Pulmonary artery endothelial cell (primary cell): ENCODE measurements at regions not wholly inside any gene's neighbourhood (a gene's known extent, or its start where the extent isn't known, plus 50 kb on each side); places are given as distances from the start of the nearest gene placed in this dataset.

ENCODE experiments used
- DNase-seq: peaks from one replicate; pipeline ENCODE4 v3.0.0-alpha.2; 2011; ENCODE audit warnings: low read depth, low spot score

DNA sequence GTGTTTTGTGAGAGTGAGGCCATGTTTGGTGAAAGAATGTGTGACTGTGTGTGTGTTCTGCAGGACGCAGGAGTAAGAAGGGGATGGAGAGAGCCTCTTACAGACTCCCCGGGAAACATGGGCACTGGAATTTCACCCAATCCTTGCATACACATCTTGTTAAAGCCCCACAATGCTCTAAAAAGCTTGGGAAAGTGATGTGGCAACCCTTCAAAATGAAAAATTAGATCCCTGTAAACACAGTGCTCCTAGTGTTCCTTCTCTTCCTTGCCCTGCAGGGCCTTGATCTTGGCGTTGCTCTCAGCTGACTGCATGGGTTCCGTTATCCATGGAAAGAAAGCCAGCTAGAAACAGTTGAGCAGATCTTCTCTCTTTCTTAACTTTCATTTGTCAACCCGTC is 701.7 kb downstream of the SEMA5A start:
- no peak for DNase-seq

DNA sequence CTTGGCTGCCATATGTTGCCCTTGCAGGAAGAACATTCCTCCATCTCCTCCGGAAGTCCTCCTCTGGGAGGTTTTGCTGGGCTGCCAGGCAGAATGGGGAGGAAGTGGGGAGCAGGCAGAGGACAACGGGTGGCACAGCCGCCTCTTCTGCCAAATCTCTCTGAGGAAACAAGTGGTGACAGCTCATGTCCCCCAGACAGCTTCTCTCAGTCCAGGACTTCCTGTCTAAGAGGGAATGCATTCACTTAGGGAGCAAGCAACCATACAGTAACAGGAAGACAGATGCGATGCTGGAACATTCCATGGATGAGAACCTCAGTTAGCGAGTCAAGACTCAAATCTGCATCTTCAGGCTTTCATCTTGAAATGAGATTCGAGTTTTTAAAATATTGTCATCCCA is 701.0 kb downstream of the SEMA5A start:
- DNase-seq = peak; percentile 7

DNA sequence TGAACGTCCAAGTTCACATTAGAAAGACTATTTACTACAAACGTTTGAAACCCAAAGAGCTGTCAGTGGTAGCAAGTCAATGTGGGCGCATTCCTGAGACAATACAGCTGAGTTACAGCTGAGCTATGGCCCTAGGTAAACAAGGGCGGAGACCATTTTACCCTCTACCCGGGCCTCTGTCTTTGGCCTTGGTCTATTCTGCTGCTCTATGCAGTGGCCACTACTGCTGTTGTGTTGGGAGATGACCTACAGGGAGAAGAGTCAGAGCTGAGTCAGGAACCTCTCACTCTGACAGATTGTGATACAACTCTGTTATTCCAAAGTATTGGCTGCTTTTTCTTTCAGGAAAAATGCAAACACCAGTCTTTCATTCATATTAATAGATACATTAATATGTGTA is 700.6 kb downstream of the SEMA5A start:
- DNase-seq = no peak

DNA sequence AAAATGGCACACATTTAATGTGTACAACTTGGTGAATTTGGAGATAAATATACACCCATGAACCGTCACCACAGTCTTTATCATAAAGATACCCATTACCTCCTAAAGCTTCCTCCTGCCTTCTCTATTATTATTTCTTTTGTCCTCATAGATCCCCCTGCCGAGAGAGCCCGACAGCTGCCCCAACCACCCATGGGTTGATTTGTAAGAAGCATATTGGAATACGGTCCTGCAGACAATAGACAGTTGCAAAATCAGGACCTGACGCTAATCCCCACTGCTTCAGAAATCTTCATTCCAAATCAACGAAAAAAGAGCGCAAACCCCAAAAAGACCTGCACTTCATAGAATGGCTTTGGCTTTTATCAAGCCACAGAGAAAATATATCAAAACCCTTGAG is 697.5 kb downstream of the SEMA5A start:
- DNase-seq = no peak

DNA sequence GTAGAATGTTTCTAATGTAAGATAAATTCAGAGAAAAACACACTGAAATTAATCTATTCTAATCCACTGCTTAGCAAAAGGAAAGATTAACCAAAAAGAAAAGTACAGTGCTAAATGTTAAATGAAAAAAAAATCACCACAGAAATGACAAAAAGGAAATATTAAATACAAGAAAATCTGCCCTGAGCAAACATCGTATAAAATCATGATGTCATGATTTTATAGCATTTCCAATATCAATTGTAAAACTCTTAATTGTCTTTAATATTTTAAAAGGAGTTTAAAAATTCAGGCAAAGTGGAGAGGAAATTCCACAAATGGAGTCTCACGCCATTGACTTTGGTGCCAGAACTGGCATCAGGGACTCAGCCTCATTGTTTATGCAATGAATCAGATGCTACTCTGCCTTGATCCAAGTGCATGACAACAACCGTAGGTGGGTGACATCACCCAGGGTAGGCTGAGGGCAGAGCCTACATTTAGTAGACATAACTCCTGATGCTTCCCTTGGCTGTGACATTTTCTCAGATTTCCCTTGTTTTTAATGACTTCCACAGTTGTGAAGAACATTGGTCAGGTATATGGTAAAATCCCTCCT is 696.8 kb downstream of the SEMA5A start:
- peak; percentile 53 for DNase-seq

DNA sequence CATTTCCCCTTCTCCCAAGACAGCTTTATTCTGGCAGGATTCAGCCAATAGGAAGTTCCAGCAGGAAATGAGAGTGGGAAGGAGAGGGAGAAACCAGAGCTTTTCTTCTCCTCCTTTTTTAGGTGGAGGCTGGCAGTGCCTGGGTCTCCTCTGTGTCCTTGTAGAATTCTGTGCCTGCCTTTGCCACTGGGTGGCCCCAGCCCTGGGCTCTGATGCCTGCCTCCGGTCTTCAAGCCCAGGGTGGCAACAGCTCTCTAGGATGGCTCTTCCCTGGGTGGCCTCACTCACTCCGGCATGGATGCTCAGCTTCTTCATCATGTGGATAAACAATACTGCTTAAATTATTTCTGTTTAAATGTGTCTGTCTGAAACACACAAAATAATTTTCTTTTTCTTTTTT is 694.8 kb downstream of the SEMA5A start:
- no peak for DNase-seq

DNA sequence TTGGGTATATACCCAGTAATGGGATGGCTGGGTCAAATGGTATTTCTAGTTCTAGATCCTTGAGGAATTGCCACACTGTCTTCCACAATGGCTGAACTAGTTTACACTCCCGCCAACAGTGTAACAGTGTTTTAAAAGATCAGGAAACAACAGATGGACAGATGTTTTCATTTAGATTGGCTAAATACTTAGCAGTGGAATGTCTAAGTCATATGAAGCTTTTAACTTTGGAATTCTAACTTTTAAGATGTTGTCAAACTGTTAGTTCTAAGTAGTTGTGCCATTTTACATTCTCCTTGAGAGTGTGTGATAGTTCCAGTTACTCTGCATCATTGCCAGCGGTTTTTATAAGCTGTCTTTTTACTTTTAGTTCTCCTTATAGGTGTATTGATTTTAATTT is 688.8 kb downstream of the SEMA5A start:
- no peak for DNase-seq

DNA sequence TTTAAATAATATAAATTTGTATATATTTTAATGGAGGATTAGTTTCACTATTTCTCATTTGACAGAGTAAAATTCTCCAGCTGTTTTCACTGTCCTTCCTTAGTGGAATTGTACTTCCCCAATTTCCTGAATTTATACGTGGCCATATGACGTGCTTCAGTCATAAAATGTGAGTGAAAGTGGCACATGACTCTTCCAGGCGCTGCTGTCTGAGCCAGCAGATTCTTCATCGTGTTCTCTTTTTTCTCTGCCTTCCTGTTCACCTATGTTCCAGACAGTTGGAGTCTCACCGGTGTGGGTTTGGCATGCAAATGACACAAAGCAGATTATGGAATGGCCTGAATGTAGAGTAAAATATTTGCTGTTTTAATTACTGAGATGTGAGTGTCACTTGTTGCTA is 684.1 kb downstream of the SEMA5A start:
- DNase-seq = no peak

DNA sequence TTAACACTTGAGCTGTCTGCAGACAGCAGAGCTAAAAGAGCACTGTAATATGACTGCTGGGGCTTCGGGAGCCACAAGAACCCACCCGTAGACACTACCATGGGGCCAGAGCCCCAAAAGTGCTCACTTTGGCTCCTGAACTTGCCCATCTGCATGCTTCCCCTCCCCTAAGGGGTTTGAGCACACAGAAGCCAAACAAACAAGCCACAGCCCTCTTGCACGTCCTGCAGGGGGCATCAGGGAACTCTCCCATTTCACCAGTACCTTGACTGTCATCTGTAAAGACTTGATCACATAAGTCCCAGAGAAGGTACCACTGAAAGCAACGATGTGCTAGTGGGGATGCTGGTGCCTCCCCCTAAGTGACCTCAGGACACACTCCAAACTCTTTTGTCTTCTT is 681.8 kb downstream of the SEMA5A start:
- DNase-seq = peak; percentile 4

DNA sequence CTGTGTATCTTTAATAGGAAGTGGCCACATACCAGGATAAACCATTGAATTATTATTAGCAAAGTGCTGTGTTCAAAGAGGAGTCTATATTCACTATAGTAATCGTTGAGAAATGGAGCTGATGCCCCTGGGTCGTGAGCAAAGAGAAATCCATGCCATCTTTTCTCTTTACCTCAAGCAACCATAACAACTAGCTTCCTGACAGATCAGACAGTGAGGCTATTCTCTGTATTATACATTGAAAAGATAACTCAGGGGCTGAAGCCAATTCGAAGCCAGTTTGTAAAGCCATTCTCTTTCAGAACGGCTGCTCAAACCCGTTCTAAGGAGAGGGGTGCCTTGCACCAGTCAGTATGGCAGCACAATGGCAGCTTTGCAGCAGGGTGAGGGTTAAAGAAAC is 680.6 kb downstream of the SEMA5A start:
- no peak for DNase-seq

DNA sequence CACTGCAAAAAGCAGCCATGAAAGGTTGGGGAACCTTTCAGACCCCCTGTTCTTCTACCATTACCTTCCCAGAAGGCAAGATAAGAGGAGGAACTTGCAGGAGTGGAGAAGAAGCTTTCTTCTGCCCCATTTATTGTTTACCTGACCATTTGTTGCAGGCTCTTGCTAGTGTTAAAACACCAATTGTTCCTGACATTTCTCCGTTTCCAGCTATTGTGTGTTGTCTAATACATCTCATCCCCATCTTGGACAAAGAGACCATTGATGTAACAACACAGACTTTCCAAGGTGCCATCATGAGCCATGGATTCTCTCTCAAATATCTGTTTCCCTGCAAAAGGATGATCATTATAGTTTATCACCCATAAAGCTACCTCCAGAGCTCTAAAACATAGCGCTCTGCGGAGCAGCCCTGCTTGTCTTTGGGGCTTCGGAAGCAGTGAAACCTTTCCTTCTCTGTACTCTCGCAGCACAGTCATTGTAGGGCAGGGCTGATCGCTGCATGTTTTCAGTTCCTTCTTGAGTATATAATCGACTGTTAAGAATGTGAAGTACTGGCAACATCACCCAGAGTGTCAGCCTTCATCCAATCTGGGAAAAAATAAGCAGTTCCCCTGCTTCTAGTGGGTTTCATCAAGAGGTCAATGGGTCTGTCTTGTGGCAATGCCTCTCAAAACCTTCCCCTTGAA is 680.0 kb downstream of the SEMA5A start:
- DNase-seq = no peak

DNA sequence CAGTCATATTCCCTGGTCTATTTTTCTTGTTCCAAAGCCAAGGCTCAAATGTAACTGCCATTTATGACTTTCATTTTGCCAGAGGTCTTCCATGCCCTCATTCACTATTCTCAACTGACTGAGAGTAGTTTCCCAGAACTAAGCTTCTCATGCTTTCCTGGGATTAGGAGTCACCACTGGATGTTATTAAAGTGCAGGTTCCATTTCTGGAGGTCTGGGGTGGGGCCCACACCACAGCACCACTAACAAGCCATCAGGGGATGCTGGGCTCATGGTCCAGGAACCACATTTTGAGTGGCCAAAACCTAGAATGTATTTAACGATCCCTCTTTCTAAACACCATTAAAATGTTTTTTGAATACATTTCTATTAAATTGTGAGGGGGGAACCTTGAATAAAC is 677.6 kb downstream of the SEMA5A start:
- DNase-seq = no peak

DNA sequence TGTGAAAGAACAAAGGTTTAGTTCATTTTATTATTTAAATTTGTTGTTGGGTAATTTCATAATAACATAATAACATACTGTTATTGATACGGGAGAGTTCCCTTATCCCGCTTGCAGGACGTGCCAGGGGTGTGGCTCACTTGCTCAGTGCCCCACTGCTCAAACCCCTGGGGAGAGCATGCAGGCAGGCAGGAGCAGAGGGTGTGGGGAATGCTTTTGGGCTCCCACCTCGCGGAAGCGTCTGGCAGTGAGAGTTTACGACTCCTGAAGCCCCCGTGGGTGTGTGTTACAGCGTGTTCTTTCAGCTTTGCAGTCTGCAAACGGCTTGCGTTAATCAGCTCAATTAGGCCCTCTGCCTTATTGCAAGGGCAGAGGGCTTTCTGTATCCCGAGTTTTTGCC is 675.9 kb downstream of the SEMA5A start:
- no peak for DNase-seq

DNA sequence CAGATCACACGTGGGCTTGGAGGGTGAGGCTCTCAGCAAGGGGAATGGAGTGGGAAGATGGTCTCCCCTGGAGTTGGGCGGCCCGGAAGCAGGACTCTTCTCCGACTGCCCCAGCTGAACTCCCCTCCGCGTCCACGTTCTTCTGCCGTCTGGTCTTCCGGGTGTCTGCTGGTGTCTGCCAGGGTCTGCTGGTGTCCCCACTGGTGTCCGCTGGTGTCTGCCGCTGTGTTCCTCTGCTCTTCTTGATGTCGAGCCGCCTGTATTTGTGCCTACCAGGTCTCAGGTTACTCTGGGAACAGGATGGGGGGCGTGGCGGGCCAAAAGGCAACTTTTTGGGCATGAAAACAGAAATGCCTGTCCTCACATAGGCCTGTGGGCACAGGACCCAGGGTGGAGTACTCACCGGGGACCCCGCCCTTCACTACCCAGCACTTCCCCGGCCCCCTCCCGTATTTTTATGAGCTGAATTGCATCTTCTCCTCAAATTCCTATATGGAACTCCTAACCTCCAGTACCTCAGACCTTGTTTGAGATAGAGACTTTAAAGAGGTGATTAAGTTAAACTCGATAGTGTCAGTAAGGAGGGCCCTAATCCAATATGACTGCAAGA is 675.4 kb downstream of the SEMA5A start:
- no peak for DNase-seq

DNA sequence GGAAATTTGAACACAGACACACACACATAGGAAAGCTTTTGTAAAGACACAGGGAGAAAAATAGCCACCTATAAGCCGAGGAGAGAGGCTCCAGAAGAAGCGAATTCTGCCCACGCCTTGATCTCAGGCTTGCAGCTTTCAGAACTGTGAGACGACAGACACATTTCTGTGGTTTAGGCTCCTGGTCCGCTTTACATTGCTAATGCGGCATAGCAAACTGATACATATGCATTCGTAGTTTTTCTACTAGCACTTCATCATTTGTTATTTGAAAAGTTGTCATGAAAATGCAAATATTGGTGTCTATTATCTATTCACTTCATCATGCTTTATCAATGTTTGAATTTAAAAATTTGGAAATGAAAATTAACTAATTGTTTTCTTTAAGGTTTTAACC is 674.9 kb downstream of the SEMA5A start:
- no peak for DNase-seq

DNA sequence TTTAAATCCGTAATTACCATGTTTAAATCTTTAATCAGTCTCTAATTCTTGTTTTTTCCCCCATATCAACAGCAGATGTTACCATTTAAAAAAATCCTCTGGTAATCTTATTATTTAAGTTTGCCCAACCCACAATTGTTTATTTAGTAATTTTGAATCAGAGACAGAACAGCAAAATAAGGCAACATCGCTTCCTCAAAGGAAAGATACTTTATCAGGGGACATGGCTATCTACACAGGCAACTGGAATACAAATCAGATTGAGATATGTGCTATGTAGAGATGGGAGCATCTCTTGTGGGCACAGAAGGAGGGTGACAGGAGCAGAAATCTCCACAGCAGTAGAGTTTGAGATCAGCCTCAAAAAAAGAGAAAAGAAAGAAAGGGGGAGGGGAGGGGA is 674.4 kb downstream of the SEMA5A start:
- DNase-seq = no peak

DNA sequence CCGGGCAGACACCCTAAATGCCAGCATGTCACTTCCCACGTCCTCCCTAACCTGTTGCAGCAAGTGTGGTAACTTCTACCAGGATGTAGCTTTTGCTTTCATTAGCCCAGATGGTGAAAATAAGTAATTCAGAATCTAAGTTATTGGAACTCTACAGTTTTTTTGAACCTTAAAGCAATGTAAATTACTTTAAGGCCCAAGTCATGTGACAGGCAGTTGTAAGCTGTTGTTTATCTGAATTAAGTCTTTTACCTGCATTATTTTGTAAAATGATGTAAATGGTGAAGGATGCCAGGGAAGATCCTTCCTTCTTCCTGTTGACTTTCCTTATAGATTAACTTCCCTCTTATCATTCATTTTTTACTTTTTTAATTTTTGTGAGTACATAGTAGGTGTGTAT is 670.2 kb downstream of the SEMA5A start:
- DNase-seq = no peak

DNA sequence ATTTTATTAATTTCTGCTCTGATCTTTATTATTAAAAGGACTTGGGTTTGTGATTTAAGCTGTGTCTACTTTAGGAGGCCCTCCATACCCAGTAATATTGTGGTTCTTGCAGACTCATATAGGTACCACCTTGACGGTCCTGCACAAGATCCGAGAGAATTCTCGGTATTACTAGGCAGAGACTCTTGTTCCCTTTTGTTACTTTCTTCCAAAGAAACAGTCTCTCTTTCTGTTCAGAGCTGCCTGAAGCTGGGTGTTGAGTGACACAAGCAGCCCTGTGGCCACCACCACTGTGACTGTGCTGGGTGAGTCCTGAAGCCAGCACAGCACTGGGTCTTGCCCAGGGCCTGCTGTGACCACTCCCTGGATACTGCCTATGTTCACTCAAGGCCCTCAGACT is 666.6 kb downstream of the SEMA5A start:
- no peak for DNase-seq

DNA sequence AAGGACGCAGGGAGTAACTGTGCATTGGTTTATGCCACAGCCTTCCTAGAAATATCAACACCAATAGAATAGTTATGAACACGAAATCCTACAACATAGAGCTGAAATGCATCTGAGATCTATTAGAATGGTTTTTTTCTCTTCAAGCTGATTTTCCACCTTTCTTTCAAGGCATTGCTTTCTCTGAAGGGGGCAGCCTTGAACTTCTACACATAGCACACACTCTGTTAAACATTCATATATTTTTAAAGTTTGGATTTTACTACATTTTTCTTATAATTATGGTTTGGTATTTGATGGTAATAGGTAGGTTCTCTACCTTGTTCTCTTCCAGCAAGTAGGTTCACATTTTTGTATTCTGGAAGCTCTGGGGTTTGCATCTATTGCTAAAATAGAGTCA is 661.8 kb downstream of the SEMA5A start:
- DNase-seq = no peak

DNA sequence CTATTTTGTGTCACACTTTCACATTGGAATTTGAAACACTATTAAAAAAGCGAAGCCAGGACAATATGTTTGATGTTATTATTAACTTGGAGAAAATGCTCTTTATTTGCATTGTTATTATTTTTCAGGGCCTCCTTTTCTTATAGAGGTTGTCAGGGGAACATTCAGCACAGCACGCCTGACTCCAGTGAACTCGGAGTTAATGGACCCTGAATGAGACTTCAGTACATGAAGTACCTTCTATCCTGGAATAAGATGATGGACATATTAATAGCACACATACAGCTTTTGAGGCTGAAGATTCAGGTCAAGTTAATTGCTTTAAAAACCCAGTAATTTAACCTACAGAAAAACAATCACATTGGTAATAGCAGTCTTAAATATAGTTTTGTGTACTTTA is 652.9 kb downstream of the SEMA5A start:
- DNase-seq = no peak

DNA sequence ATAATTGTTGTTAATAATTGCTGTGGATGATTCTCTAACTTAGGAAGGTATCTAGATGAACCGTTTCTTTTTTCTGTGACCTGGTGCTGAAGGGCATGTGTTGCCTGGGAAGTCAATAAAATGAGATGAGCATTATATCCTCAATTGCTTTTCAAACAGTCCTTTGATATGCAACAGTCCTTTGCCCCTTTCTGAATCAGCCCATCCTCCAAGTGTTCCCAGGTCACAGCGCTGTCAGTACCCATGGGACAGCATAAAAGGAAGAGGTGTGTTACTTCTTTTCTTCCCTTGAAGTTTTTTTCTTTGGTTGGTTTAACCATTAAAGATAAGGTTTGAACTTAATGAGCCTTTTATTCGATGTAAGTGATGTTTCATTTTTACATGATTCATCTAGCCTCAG is 651.8 kb downstream of the SEMA5A start:
- DNase-seq = no peak

DNA sequence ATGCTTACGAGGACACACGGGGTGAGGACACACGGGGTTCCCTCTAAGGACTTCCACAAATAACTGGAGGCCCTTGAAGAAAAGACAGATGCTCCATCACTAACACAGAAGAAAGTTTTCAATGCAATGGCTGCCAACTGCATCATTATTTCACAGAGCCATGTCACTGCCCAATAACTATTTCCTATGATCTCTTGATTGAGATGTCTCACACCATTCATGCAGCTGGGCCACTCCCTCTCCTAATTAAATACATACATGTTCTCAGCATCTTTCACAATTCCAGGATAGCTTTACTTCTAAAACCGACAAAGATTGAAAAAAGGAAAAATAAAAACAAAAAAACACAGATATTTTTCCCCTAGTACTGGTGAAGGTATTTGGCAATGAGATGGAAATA is 650.8 kb downstream of the SEMA5A start:
- no peak for DNase-seq

DNA sequence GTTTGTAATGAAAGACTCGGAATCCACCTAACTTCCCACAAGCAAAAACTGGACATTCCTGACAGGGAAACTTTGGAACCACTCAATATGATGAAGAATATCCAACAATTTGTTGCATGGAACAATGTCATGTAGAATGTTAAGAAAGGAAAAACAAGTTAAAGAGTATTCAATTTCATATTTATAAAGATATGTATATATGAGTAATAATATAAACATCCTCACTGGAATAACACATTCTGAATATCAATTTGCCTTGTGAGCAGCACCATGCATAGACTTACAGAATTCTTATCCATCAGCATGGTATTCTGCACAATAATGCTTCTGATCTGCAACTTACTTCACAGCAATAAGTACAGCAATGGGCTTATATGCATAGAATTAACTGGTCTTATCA is 650.3 kb downstream of the SEMA5A start:
- DNase-seq = no peak
